ENCODE measurements at regions not wholly inside any gene's neighbourhood (a gene's known extent, or its start where the extent isn't known, plus 50 kb on each side); places are given as distances from the start of the nearest gene placed in this dataset.

GRCh38 chr12:67035121-67035520 is 234.0 kb upstream of the CAND1 start:
- TF ChIP-seq CTCF (IDR thresholded peaks at IDR 0.05) (no peak), EP300 (IDR thresholded peaks at IDR 0.05) (no peak)

Measured in tibial nerve (tissue), 4 donors.